GM23338 (cell line): ENCODE measurements at regions not wholly inside any gene's neighbourhood (a gene's known extent, or its start where the extent isn't known, plus 50 kb on each side); places are given as distances from the start of the nearest gene placed in this dataset.

Experiments
- ATAC-seq: fragments of 200-7000 bp; cut with Tn5 transposase; 3 replicates; pipeline ENCODE4 v1.9.1; 2020
- DNase-seq: peaks from one replicate; pipeline ENCODE4 v3.0.0-alpha.2; 2015; ENCODE audit warnings: low spot score
- H2AFZ ChIP-seq: fragments of 200-600 bp; sonication (generic); 2 replicates; pipeline ENCODE4 v1.8.0; 2016; ENCODE audit warnings: antibody characterized with exemption, mild to moderate bottlenecking, moderate library complexity
- H3F3A ChIP-seq: fragments of 200-600 bp; sonication (generic); replicated peaks from 2 replicates; pipeline ENCODE4 v1.8.0; 2017; ENCODE audit warnings: antibody characterized with exemption, mixed run types, low read depth
- H3K27ac ChIP-seq: fragments of 200-600 bp; sonication (generic); 2 replicates; pipeline ENCODE4 v1.6.1; 2016; ENCODE audit warnings: low read depth
- H3K27me3 ChIP-seq: fragments of 200-600 bp; sonication (generic); 2 replicates; pipeline ENCODE4 v1.8.0; 2016; ENCODE audit warnings: mild to moderate bottlenecking, mixed run types, moderate library complexity; ENCODE audit not compliant: insufficient read depth
- H3K36me3 ChIP-seq: fragments of 200-600 bp; sonication (generic); 2 replicates; pipeline ENCODE4 v1.8.0; 2016; ENCODE audit warnings: mild to moderate bottlenecking; ENCODE audit not compliant: insufficient read depth
- H3K4me1 ChIP-seq: fragments of 200-600 bp; sonication (generic); 2 replicates; pipeline ENCODE4 v1.8.0; 2016; ENCODE audit warnings: mild to moderate bottlenecking, moderate library complexity; ENCODE audit not compliant: insufficient read depth
- H3K4me2 ChIP-seq: fragments of 200-600 bp; sonication (generic); 2 replicates; pipeline ENCODE4 v1.7.1; 2017; ENCODE audit warnings: mixed run types
- H3K4me3 ChIP-seq: fragments of 200-600 bp; sonication (generic); 2 replicates; pipeline ENCODE4 v1.6.1; 2016; ENCODE audit warnings: mixed run types
- H3K79me2 ChIP-seq: fragments of 200-600 bp; sonication (generic); replicated peaks from 2 replicates; pipeline ENCODE4 v1.8.0; 2017; ENCODE audit warnings: mild to moderate bottlenecking; ENCODE audit not compliant: insufficient read depth
- H3K9me2 ChIP-seq: fragments of 200-600 bp; sonication (generic); 2 replicates; pipeline ENCODE4 v1.8.0; 2017; ENCODE audit not compliant: insufficient read depth
- H4K20me1 ChIP-seq: fragments of 200-600 bp; sonication (generic); replicated peaks from 2 replicates; pipeline ENCODE4 v1.8.0; 2017; ENCODE audit warnings: mild to moderate bottlenecking; ENCODE audit not compliant: insufficient read depth
- H3K27ac Mint-ChIP-seq: 2 replicates; pipeline ENCODE4 v1.8.0; 2020; ENCODE audit warnings: inconsistent platforms, mild to moderate bottlenecking, moderate library complexity, mixed read lengths
- H3K27me3 Mint-ChIP-seq: 3 replicates; pipeline ENCODE4 v1.8.0; 2022; ENCODE audit warnings: low read depth, mild to moderate bottlenecking, moderate library complexity, mixed read lengths, inconsistent platforms; ENCODE audit not compliant: insufficient read depth, poor library complexity
- H3K36me3 Mint-ChIP-seq: 3 replicates; pipeline ENCODE4 v1.8.0; 2021; ENCODE audit warnings: low read depth, mild to moderate bottlenecking, inconsistent platforms, moderate library complexity, mixed read lengths
- H3K4me1 Mint-ChIP-seq: 3 replicates; pipeline ENCODE4 v1.8.0; 2020; ENCODE audit warnings: mild to moderate bottlenecking, inconsistent platforms, mixed read lengths
- H3K4me3 Mint-ChIP-seq: 3 replicates; pipeline ENCODE4 v1.8.0; 2021; ENCODE audit warnings: moderate library complexity, mild to moderate bottlenecking, inconsistent platforms, mixed read lengths
- H3K9me3 Mint-ChIP-seq: 3 replicates; pipeline ENCODE4 v1.8.0; 2020; ENCODE audit warnings: moderate library complexity, mild to moderate bottlenecking, inconsistent platforms, mixed read lengths
- CREB1 ChIP-seq: fragments of 250-450 bp; sonication (Bioruptor Pico); IDR thresholded peaks from 2 replicates; pipeline ENCODE4 v1.5.0; 2020; ENCODE audit warnings: low read depth, mild to moderate bottlenecking, moderate library complexity
- CTCF ChIP-seq, 2 experiments: fragments of 200-600 bp in 1 of 2; sonication (generic) in 1 of 2; conservative IDR thresholded peaks; 2 replicates each; pipeline versions ENCODE4 v1.5.1 to v1.6.1; 2016 to 2017; ENCODE audit warnings: antibody characterized with exemption in 2 of 2, low read depth in 2 of 2, mild to moderate bottlenecking in 2 of 2, moderate library complexity in 1 of 2
- ETS1 ChIP-seq: IDR thresholded peaks from 2 replicates; pipeline ENCODE4 v1.6.1; 2016; ENCODE audit warnings: antibody characterized with exemption
- EZH2 ChIP-seq: fragments of 200-600 bp; sonication (generic); IDR thresholded peaks from one replicate; pipeline ENCODE4 v1.8.0; 2017; ENCODE audit warnings: antibody characterized with exemption, mild to moderate bottlenecking, low read depth; ENCODE audit not compliant: unreplicated experiment
- EZH2phosphoT487 ChIP-seq: fragments of 200-600 bp; sonication (generic); IDR thresholded peaks from one replicate; pipeline ENCODE4 v1.8.1; 2018; ENCODE audit warnings: antibody characterized with exemption; ENCODE audit not compliant: unreplicated experiment
- JUNB ChIP-seq: IDR thresholded peaks from one replicate; pipeline ENCODE4 v1.6.1; 2016; ENCODE audit warnings: antibody characterized with exemption; ENCODE audit not compliant: unreplicated experiment
- NANOG ChIP-seq: IDR thresholded peaks from 2 replicates; pipeline ENCODE4 v1.6.1; 2016; ENCODE audit warnings: antibody characterized with exemption, borderline replicate concordance
- POLR2AphosphoS5 ChIP-seq: IDR thresholded peaks from 2 replicates; pipeline ENCODE4 v1.6.1; 2016; ENCODE audit warnings: antibody characterized with exemption, low read depth
- REST ChIP-seq: IDR thresholded peaks from one replicate; pipeline ENCODE4 v1.6.1; 2018; ENCODE audit warnings: antibody characterized with exemption; ENCODE audit not compliant: unreplicated experiment
- STAT1 ChIP-seq: IDR thresholded peaks from one replicate; pipeline ENCODE4 v1.6.1; 2016; ENCODE audit warnings: antibody characterized with exemption; ENCODE audit not compliant: unreplicated experiment
- ZNF114 ChIP-seq: fragments of 250-450 bp; sonication (Bioruptor Pico); IDR thresholded peaks from 2 replicates; pipeline ENCODE4 v1.5.0; 2020; ENCODE audit warnings: mild to moderate bottlenecking, moderate library complexity
- ZNF331 ChIP-seq: fragments of 250-450 bp; sonication (Bioruptor Pico); IDR thresholded peaks from 2 replicates; pipeline ENCODE4 v1.5.0; 2020; ENCODE audit warnings: low read depth, mild to moderate bottlenecking, moderate library complexity
- ZNF462 ChIP-seq: fragments of 250-450 bp; sonication (Bioruptor Pico); IDR thresholded peaks from 2 replicates; pipeline ENCODE4 v1.5.0; 2020; ENCODE audit warnings: mild to moderate bottlenecking, moderate library complexity

DNA sequence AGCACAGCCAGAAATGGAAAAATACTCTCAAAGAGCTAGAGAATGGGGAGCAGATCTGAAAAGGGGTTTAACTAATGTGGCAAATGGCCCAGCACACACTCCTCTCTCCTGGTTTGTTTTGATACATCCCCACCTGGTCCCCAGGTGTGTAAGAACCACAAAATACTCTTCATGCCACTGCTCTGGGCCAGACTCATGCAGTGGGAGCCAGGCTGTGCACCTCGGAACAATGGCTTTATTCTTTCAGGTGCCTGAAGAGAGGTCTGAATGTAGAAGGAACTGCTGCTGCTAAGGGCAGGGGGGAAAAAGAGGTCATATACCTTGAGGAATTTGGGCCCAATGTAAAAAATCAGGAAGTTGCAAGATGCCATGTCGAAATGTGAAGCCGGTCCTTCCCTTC is 123.9 kb upstream of the ADAMTSL1 start:
- H3K27ac Mint-ChIP-seq, result no peak overlapping the region
- Histone ChIP-seq H3K4me2 (no peak overlapping the region), H3K9me2 (no peaks in the 10 kb centered on the region), H3K36me3 (no peaks in the 10 kb centered on the region), H3K4me1 (no peaks in the 10 kb centered on the region), H4K20me1 (no peaks in the 10 kb centered on the region), H3K27me3 (no peaks in the 10 kb centered on the region), H3K4me3 (no peak overlapping the region), H3K79me2 (no peaks in the 10 kb centered on the region), H3K27ac (no peak overlapping the region), H2AFZ (peak overlapping the region; percentile 87), H3F3A (no peaks in the 10 kb centered on the region)
- H3K4me1 Mint-ChIP-seq, result peaks cover 4% of the 10 kb centered on the region; the same call in 2 of the 3 replicates
- H3K9me3 Mint-ChIP-seq, result no peaks in the 10 kb centered on the region
- no peak for TF ChIP-seq CTCF (conservative IDR thresholded peaks at IDR 0.05; ENCODE audit: low read depth in 2 of 2)
- TF ChIP-seq ZNF114 (CRISPR knock-in tag), result no peak
- TF ChIP-seq POLR2AphosphoS5, result no peak
- no peak for TF ChIP-seq JUNB
- no peak for TF ChIP-seq REST
- no peak for TF ChIP-seq EZH2phosphoT487
- TF ChIP-seq ZNF331 (CRISPR knock-in tag), result no peak
- TF ChIP-seq EZH2, result no peak
- no peak for TF ChIP-seq ZNF462 (CRISPR knock-in tag)
- TF ChIP-seq NANOG, result no peak
- TF ChIP-seq CREB1 (CRISPR knock-in tag), result no peak
- no peak for TF ChIP-seq STAT1
- TF ChIP-seq ETS1, result no peak
- no peaks in the 10 kb centered on the region for H3K36me3 Mint-ChIP-seq
- ATAC-seq (peak; percentile 45; the same call in 1 of the 3 replicates), DNase-seq (no peak)
- no peak overlapping the region for H3K4me3 Mint-ChIP-seq
- no peaks in the 10 kb centered on the region for H3K27me3 Mint-ChIP-seq
